GM12875 (cell line): ENCODE measurements at regions not wholly inside any gene's neighbourhood (a gene's known extent, or its start where the extent isn't known, plus 50 kb on each side); places are given as distances from the start of the nearest gene placed in this dataset.

Experiments
- H3K4me3 ChIP-seq: one replicate; pipeline ENCODE4 v1.5.1; 2011; ENCODE audit warnings: low read depth, low read length, control low read depth
- CTCF ChIP-seq: IDR thresholded peaks from 2 replicates; pipeline ENCODE4 v1.5.1; 2011; ENCODE audit warnings: low read depth, mild to moderate bottlenecking, control low read depth, inconsistent platforms, low read length, moderate library complexity, borderline replicate concordance; ENCODE audit not compliant: insufficient read depth

- H3K4me3 ChIP-seq, result no peak overlapping the region
- TF ChIP-seq CTCF, result no peak
Measured at GRCh38 chr16:9309844-9310243, 218.4 kb downstream of the HAPSTR1 start.

- TF ChIP-seq CTCF, result no peak
- no peak overlapping the region for H3K4me3 ChIP-seq
Measured at GRCh38 chr16:9311303-9311954, 220.0 kb downstream of the HAPSTR1 start.

GRCh38 chr16:9316008-9316407 is 224.6 kb downstream of the HAPSTR1 start:
- H3K4me3 ChIP-seq, result no peak overlapping the region
- no peak for TF ChIP-seq CTCF

DNA sequence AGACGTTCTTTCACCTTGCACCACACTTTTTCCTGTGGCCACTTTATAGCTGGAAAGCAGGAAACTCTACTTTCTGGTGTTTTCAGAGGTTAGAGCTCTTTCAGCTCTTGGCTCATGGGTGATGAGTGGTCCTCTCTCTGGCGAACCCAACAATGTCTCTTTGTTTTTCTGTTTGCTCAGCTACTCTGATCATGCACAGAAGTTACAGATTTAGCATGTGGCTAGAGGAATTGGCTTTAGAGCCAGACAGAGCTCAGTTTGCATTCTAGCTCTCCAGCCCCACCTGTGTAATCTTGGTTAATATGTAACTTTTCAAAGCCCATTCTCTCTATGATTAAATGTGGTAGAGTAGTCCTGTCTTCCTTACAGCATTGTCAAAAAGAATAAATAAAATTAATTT is 225.2 kb downstream of the HAPSTR1 start:
- no peak for TF ChIP-seq CTCF
- H3K4me3 ChIP-seq, result no peak overlapping the region

- no peak for TF ChIP-seq CTCF
- H3K4me3 ChIP-seq, result no peak overlapping the region
Measured at GRCh38 chr16:9318764-9319163, 227.3 kb downstream of the HAPSTR1 start.

DNA sequence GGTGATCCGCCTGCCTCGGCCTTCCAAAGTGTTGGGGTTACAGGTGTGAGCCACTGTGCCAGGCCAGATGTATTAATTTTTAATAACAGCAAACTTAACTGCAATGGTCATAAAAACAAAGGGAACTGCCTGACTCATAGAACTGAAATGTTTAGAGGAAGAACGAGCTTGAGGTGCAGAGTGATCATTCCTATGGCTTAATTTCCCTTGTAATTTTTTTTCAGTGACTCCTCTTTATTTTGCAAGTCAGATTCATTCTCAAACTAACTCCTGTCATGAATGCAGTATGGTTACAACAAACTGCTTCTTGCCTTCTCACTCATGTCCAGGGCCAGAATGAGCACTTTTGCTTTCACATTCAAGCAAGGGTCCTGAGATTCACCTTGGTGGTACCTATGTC is 231.3 kb downstream of the HAPSTR1 start:
- no peak for TF ChIP-seq CTCF
- no peak overlapping the region for H3K4me3 ChIP-seq

DNA sequence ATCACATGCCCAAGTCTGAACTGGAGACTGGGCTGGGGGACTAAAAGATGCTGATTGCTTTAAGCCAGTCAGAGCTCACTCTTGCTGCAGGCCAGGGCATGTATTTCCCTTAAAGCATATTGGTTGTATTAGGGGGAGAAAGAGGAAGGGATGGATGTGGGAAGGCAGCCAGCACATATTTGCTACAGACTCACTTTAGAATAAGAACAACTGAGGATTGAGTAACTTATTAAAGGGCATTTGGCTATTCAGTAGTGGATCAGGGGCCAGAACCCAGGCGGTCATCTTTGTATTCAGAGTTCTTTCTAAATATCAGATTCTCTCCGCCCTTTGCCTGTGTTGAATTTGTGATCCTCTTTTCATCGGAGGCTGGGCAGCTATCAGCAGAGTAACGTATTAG is 231.7 kb downstream of the HAPSTR1 start:
- TF ChIP-seq CTCF, result no peak
- H3K4me3 ChIP-seq, result no peak overlapping the region
